Gastroesophageal sphincter (tissue), 3 donors: ENCODE measurements at regions not wholly inside any gene's neighbourhood (a gene's known extent, or its start where the extent isn't known, plus 50 kb on each side); places are given as distances from the start of the nearest gene placed in this dataset.

ENCODE experiments used
- POLR2AphosphoS5 ChIP-seq: sonication (generic); formaldehyde crosslinking; IDR thresholded peaks from one replicate; pipeline ENCODE4 v1.6.1; 2017; ENCODE audit warnings: antibody characterized with exemption
- TF ChIP-seq, protein P1 (sequence below), 4 experiments: fragments of 200-600 bp in 2 of 4; fragments of 450-650 bp in 2 of 4; sonication (generic) in 1 of 4; IDR thresholded peaks; one replicate each; pipeline ENCODE4 v1.5.1; 2017 to 2019; ENCODE audit warnings: antibody characterized with exemption in 4 of 4, mild to moderate bottlenecking in 2 of 4, moderate library complexity in 2 of 4

DNA sequence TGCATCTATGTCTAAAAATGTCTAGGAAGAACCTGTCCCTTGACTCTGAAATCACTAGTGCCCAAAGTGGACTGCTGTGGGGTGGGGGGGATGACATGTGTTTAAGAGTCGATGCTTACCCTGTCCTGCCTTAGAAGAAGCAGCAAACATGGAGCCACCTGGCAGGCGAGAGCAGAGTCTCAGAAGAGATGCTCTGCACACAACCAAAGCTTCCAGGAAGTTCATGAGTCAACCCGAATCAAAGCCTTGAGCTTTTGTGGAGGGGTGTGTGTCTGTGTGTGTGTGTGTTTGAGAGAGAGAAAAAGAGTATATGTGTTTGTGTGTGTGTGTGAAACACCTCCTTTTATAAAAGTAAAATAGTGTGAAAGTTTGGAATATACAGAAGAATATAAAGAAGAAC, 269.9 kb downstream of the ALDH8A1 start:
- TF ChIP-seq, protein P1, sequence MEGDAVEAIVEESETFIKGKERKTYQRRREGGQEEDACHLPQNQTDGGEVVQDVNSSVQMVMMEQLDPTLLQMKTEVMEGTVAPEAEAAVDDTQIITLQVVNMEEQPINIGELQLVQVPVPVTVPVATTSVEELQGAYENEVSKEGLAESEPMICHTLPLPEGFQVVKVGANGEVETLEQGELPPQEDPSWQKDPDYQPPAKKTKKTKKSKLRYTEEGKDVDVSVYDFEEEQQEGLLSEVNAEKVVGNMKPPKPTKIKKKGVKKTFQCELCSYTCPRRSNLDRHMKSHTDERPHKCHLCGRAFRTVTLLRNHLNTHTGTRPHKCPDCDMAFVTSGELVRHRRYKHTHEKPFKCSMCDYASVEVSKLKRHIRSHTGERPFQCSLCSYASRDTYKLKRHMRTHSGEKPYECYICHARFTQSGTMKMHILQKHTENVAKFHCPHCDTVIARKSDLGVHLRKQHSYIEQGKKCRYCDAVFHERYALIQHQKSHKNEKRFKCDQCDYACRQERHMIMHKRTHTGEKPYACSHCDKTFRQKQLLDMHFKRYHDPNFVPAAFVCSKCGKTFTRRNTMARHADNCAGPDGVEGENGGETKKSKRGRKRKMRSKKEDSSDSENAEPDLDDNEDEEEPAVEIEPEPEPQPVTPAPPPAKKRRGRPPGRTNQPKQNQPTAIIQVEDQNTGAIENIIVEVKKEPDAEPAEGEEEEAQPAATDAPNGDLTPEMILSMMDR (IDR thresholded peaks at IDR 0.05): no peak
- TF ChIP-seq POLR2AphosphoS5: no peak
